HepG2 (cell line): ENCODE measurements at regions not wholly inside any gene's neighbourhood (a gene's known extent, or its start where the extent isn't known, plus 50 kb on each side); places are given as distances from the start of the nearest gene placed in this dataset.

ENCODE experiments used
- ATAC-seq: fragments of 200-7000 bp; cut with Tn5 transposase; 3 replicates; pipeline ENCODE4 v1.9.1; 2020; ENCODE audit warnings: mild to moderate bottlenecking, moderate library complexity
- BruUV-seq: library from RNA; stranded (reverse); fragments of 400-500 nt; replicated peaks from 2 replicates; lab custom pipeline; 2021; lab: Mats Ljungman, UMichigan
- CTCF ChIA-PET: fragments of 300-600 bp; formaldehyde crosslinking; extraction: SDS; loops from one replicate; lab custom pipeline; 2021; ENCODE audit warnings: low total read pairs, inconsistent platforms, low intra/inter-chr PET ratio; lab: Yijun Ruan, JAX
- POLR2A ChIA-PET: fragments of 350-600 bp; sonication (Branson Sonifier 250); formaldehyde crosslinking; loops from one replicate; lab custom pipeline; 2020; ENCODE audit warnings: antibody characterized with exemption, inconsistent platforms; lab: Yijun Ruan, JAX
- DNase-seq: peaks from one replicate; pipeline ENCODE4 v3.0.0-alpha.2; 2015; ENCODE audit warnings: low spot score
- FAIRE-seq: peaks from 3 replicates; lab custom pipeline; 2011; peaks lifted over from hg19 to GRCh38; lab: Jason Lieb, UNC
- H2AFZ ChIP-seq: one replicate; pipeline ENCODE4 v1.6.1; 2011; ENCODE audit warnings: low read length, inconsistent platforms
- H3K27ac ChIP-seq: fragments of 300-600 bp; 3 replicates; pipeline ENCODE4 v1.8.0; 2011; ENCODE audit warnings: mixed run types, mild to moderate bottlenecking, mixed read lengths, low read length, inconsistent platforms; ENCODE audit not compliant: insufficient read depth; ENCODE audit errors: extremely low read length
- H3K27me3 ChIP-seq, 2 experiments: fragments of 200-600 bp in 1 of 2; 2 replicates in 1 of 2; 3 replicates in 1 of 2; pipeline versions ENCODE4 v1.6.0 to v1.8.0; 2011; ENCODE audit warnings: low read length in 2 of 2, mild to moderate bottlenecking in 2 of 2, moderate library complexity in 2 of 2, inconsistent platforms in 1 of 2; ENCODE audit not compliant: insufficient read depth in 2 of 2, control insufficient read depth in 1 of 2
- H3K36me3 ChIP-seq, 2 experiments: fragments of 200-600 bp in 1 of 2; replicated peaks in 1 of 2; 2 replicates in 1 of 2; 3 replicates in 1 of 2; pipeline versions ENCODE4 v1.5.1 to v1.8.0; 2011; ENCODE audit warnings: low read length in 2 of 2, inconsistent platforms in 1 of 2; ENCODE audit not compliant: insufficient read depth in 2 of 2, control insufficient read depth in 1 of 2
- H3K4me1 ChIP-seq: 2 replicates; pipeline ENCODE4 v1.5.1; 2012; ENCODE audit warnings: low read length, inconsistent platforms; ENCODE audit not compliant: insufficient read depth
- H3K4me2 ChIP-seq: 2 replicates; pipeline ENCODE4 v1.6.0; 2011; ENCODE audit warnings: low read depth, low read length, inconsistent platforms
- H3K4me3 ChIP-seq, 3 experiments: fragments of 200-600 bp in 1 of 3; sonication (generic), shearing (Covaris generic) in 1 of 3; replicated peaks in 1 of 3; 2 replicates each; pipeline ENCODE4 v1.5.1; 2011 to 2016; ENCODE audit warnings: low read length in 3 of 3, inconsistent platforms in 2 of 3, low read depth in 2 of 3, mild to moderate bottlenecking in 2 of 3, control low read depth in 1 of 3, mixed read lengths in 1 of 3; ENCODE audit not compliant: insufficient read depth in 1 of 3
- H3K79me2 ChIP-seq: one replicate; pipeline ENCODE4 v1.6.1; 2011; ENCODE audit warnings: low read length, inconsistent platforms; ENCODE audit not compliant: insufficient read depth
- H3K9ac ChIP-seq: 2 replicates; pipeline ENCODE4 v1.6.0; 2011; ENCODE audit warnings: mild to moderate bottlenecking, low read depth, low read length, inconsistent platforms; ENCODE audit not compliant: insufficient read depth
- H3K9me3 ChIP-seq: 2 replicates; pipeline ENCODE4 v1.5.1; 2012; ENCODE audit warnings: mild to moderate bottlenecking, low read length
- H4K20me1 ChIP-seq: 2 replicates; pipeline ENCODE4 v1.6.0; 2011; ENCODE audit warnings: inconsistent platforms, mild to moderate bottlenecking, low read length, moderate library complexity; ENCODE audit not compliant: insufficient read depth
- CHD4 ChIP-seq: fragments of 200-600 bp; sonication (generic); IDR thresholded peaks from 2 replicates; pipeline ENCODE4 v1.7.0; 2017; ENCODE audit warnings: mild to moderate bottlenecking, low read length, borderline replicate concordance
- E2F5 ChIP-seq: sonication (generic); formaldehyde crosslinking; conservative IDR thresholded peaks from 2 replicates; pipeline ENCODE4 v1.4.0; 2020; ENCODE audit warnings: missing genetic modification reagents
- HNF4A ChIP-seq: sonication (generic); formaldehyde crosslinking; IDR thresholded peaks from 2 replicates; pipeline ENCODE4 v1.4.0; 2020; ENCODE audit warnings: missing genetic modification reagents
- IKZF1 ChIP-seq: fragments of 450-650 bp; IDR thresholded peaks from 2 replicates; pipeline ENCODE4 v1.7.1; 2016
- PATZ1 ChIP-seq: sonication (generic); formaldehyde crosslinking; IDR thresholded peaks from 2 replicates; pipeline ENCODE4 v1.4.0; 2020; ENCODE audit warnings: missing genetic modification reagents
- SMAD9 ChIP-seq: sonication (generic); formaldehyde crosslinking; IDR thresholded peaks from 2 replicates; pipeline ENCODE4 v1.5.1; 2020; ENCODE audit warnings: mild to moderate bottlenecking, missing genetic modification reagents
- SMC3 ChIP-seq: IDR thresholded peaks from 2 replicates; pipeline ENCODE4 v1.6.1; 2011; ENCODE audit warnings: low read length, improper control_type of control experiment
- SNAI1 ChIP-seq: sonication (generic); formaldehyde crosslinking; IDR thresholded peaks from 2 replicates; pipeline ENCODE4 v1.5.0; 2020; ENCODE audit warnings: mild to moderate bottlenecking, missing genetic modification reagents, borderline replicate concordance
- ZBTB43 ChIP-seq: sonication (generic); formaldehyde crosslinking; conservative IDR thresholded peaks from 2 replicates; pipeline ENCODE4 v1.4.0; 2020; ENCODE audit warnings: missing genetic modification reagents
- ZNF263 ChIP-seq: sonication (generic); formaldehyde crosslinking; IDR thresholded peaks from 2 replicates; pipeline ENCODE4 v1.4.0; 2020; ENCODE audit warnings: missing genetic modification reagents
- ZNF430 ChIP-seq: sonication (generic); formaldehyde crosslinking; IDR thresholded peaks from 2 replicates; pipeline ENCODE4 v1.9.0; 2021; ENCODE audit warnings: mild to moderate bottlenecking, missing genetic modification reagents
- ZNF530 ChIP-seq: sonication (generic); formaldehyde crosslinking; IDR thresholded peaks from 2 replicates; pipeline ENCODE4 v1.5.0; 2020; ENCODE audit warnings: low read depth, mild to moderate bottlenecking, missing genetic modification reagents
- ZNF557 ChIP-seq: sonication (generic); formaldehyde crosslinking; IDR thresholded peaks from 2 replicates; pipeline ENCODE4 v1.4.0; 2020; ENCODE audit warnings: missing genetic modification reagents
- WGBS: methylation state at CpG from one replicate; pipeline ENCODE4 v1.1.6; 2017; ENCODE audit warnings: low lambda C conversion rate; 5-methylcytosine and 5-hydroxymethylcytosine counted together
- in situ Hi-C: cut with HindIII; loops from 2 replicates; pipeline ENCODE4 v1.10.0; 2017; ENCODE audit warnings: low pct_unique_long_range_greater_than_20kb; ENCODE audit not compliant: extremely low pct_ligation_motif_present
- intact Hi-C: fragments of 100-400 bp; cut with micrococcal nuclease; formaldehyde crosslinking; loops from one replicate; pipeline ENCODE4 v1.10.0; 2022; ENCODE audit not compliant: unreplicated experiment
- TF ChIP-seq, protein P1 (sequence below): sonication (generic); formaldehyde crosslinking; IDR thresholded peaks from 2 replicates; pipeline ENCODE4 v1.4.0; 2020; ENCODE audit warnings: missing genetic modification reagents

- POLR2A ChIA-PET, result no interaction called here
- Histone ChIP-seq H3K9ac (no peak overlapping the region), H3K36me3 (no peaks in the 10 kb centered on the region), H3K4me2 (no peak overlapping the region), H4K20me1 (no peaks in the 10 kb centered on the region), H3K27ac (no peak overlapping the region), H3K9me3 (no peaks in the 10 kb centered on the region), H3K79me2 (no peaks in the 10 kb centered on the region), H3K27me3 (no peaks in the 10 kb centered on the region; a peak in 1 of 5 replicates), H2AFZ (no peak overlapping the region), H3K4me3 (no peak overlapping the region), H3K4me1 (no peaks in the 10 kb centered on the region)
- ATAC-seq (no peak), FAIRE-seq (no peak), DNase-seq (no peak)
- intact Hi-C loops (no loop called here), in situ Hi-C loops (no loop called here)
- no TSS peak for BruUV-seq
- TF ChIP-seq SMAD9 (CRISPR knock-in tag) (no peak), SNAI1 (CRISPR knock-in tag) (no peak), ZNF557 (CRISPR knock-in tag) (no peak), ZNF263 (CRISPR knock-in tag) (no peak)
- CTCF ChIA-PET, result no interaction called here
- WGBS, result 2% methylated on average over 3 of the region's 3 CpGs
Observed at GRCh38 chr11:96500440-96500839, 110.6 kb downstream of the JRKL start.

GRCh38 chr11:96506041-96506440 lies 116.2 kb downstream of the JRKL start:
- ChIA-PET CTCF (no interaction called here), POLR2A (no interaction called here)
- BruUV-seq, result no TSS peak
- Histone ChIP-seq H3K27ac (no peak overlapping the region), H3K27me3 (peaks cover 0 to 3% of the 10 kb centered on the region in 2 experiments; a peak in 1 of 5 replicates), H3K9ac (no peak overlapping the region), H3K9me3 (no peaks in the 10 kb centered on the region), H3K4me2 (no peak overlapping the region), H2AFZ (no peak overlapping the region), H3K79me2 (no peaks in the 10 kb centered on the region), H3K4me1 (no peaks in the 10 kb centered on the region), H4K20me1 (no peaks in the 10 kb centered on the region), H3K4me3 (no peak overlapping the region), H3K36me3 (no peaks in the 10 kb centered on the region)
- intact Hi-C loops (no loop called here), in situ Hi-C loops (no loop called here)
- ATAC-seq, result no peak
- WGBS, result 43% methylated on average over 1 of the region's 1 CpG
- DNase-seq, result no peak
- FAIRE-seq, result no peak
- TF ChIP-seq HNF4A (CRISPR knock-in tag), result no peak
- TF ChIP-seq IKZF1, result no peak
- TF ChIP-seq SMC3, result no peak
- TF ChIP-seq E2F5, result no peak
- TF ChIP-seq ZNF430, result no peak
- no peak for TF ChIP-seq PATZ1
- TF ChIP-seq, protein P1, sequence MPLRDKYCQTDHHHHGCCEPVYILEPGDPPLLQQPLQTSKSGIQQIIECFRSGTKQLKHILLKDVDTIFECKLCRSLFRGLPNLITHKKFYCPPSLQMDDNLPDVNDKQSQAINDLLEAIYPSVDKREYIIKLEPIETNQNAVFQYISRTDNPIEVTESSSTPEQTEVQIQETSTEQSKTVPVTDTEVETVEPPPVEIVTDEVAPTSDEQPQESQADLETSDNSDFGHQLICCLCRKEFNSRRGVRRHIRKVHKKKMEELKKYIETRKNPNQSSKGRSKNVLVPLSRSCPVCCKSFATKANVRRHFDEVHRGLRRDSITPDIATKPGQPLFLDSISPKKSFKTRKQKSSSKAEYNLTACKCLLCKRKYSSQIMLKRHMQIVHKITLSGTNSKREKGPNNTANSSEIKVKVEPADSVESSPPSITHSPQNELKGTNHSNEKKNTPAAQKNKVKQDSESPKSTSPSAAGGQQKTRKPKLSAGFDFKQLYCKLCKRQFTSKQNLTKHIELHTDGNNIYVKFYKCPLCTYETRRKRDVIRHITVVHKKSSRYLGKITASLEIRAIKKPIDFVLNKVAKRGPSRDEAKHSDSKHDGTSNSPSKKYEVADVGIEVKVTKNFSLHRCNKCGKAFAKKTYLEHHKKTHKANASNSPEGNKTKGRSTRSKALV (CRISPR knock-in tag), result no peak
- no peak for TF ChIP-seq CHD4
- no peak for TF ChIP-seq ZNF530 (CRISPR knock-in tag)
- no peak for TF ChIP-seq ZBTB43 (CRISPR knock-in tag)
